ENCODE measurements at regions not wholly inside any gene's neighbourhood (a gene's known extent, or its start where the extent isn't known, plus 50 kb on each side); places are given as distances from the start of the nearest gene placed in this dataset.
A peak's percentile ranks its signal among the peaks of the same experiment; 100 is the strongest.

DNA sequence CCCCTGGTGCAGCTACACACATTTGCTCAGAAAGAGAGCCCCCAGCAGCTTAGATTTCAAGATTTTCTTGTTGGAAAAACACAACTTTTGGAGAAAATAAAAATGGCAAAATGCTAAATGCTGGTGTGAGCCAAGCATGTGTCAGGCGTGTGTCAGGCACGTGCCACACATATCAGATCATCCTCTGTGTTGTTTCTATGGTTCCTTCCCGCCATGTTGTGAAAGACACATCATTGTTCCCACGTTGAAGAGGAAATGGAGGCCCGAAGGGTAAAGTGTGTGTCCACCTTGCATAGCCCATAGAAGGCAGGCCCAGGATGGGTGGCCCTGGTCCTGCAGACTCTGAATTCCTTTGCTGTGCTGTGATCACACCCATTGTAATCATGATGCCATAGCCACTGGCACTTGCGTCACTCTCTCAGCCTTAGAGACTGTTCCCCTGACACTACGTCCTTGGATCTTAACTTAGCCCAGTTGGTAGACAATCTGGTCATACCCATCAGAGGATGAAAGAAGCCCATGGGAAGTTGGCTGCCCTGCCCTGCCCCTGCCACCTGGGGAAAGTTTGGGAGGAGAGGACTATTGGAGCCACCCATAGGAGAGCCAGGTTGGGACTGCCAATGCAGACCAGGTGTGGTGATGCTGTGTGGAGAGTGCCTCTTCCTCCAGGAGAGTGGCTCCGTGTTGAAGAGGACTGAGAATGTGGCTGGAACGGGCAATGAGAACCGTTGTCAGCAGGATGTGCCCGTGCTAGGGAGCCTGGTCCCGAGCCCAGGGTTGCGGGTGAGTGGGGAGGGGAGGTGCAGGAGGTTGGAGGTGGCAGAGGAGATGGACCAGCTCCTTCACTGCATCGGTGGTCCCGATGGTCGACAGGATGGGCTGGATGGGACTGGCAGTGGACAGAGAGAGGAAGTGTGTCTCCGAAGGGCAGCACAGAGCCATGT is 65.6 kb upstream of the IGFBP3 start:
- ATAC-seq (ENCODE audit: low read depth), result no peak
- Histone ChIP-seq H3K27me3 (ENCODE audit: insufficient read depth, poor library complexity, severe bottlenecking) (no peaks in the 10 kb centered on the region), H3K27ac (ENCODE audit: poor library complexity, severe bottlenecking) (no peak overlapping the region), H3K9me3 (ENCODE audit: severe bottlenecking) (no peaks in the 10 kb centered on the region), H3K36me3 (ENCODE audit: low read depth) (no peaks in the 10 kb centered on the region), H3K4me3 (ENCODE audit: severe bottlenecking) (no peak overlapping the region), H3K4me1 (ENCODE audit: insufficient read depth, poor library complexity, severe bottlenecking) (no peaks in the 10 kb centered on the region)
- TF ChIP-seq, protein P1, sequence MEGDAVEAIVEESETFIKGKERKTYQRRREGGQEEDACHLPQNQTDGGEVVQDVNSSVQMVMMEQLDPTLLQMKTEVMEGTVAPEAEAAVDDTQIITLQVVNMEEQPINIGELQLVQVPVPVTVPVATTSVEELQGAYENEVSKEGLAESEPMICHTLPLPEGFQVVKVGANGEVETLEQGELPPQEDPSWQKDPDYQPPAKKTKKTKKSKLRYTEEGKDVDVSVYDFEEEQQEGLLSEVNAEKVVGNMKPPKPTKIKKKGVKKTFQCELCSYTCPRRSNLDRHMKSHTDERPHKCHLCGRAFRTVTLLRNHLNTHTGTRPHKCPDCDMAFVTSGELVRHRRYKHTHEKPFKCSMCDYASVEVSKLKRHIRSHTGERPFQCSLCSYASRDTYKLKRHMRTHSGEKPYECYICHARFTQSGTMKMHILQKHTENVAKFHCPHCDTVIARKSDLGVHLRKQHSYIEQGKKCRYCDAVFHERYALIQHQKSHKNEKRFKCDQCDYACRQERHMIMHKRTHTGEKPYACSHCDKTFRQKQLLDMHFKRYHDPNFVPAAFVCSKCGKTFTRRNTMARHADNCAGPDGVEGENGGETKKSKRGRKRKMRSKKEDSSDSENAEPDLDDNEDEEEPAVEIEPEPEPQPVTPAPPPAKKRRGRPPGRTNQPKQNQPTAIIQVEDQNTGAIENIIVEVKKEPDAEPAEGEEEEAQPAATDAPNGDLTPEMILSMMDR (IDR thresholded peaks at IDR 0.05; ENCODE audit: poor library complexity, severe bottlenecking), result no peak
- DNase-seq (ENCODE audit: low spot score), result no peak

DNA sequence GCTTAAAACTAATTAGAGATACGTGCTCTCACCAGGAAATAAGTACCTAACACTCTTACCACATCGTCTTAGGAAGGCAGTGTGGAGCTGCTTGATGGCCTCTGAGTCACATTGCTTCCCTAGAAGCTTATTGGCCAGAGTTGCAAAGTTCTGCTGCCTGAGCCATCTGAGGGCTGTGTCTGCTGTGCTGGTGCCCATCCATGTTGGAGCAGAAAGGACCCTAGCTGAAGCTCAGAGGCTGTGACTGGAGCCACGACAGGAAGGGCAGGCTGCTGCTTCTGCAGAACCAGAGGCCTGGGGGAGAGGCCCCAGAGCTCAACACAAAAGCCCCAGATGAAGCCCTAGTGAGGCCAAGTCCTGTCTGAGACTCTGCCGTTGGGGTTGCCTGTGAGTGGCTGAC is 64.8 kb upstream of the IGFBP3 start:
- Histone ChIP-seq H3K36me3 (ENCODE audit: low read depth) (no peaks in the 10 kb centered on the region), H3K4me3 (ENCODE audit: severe bottlenecking) (no peak overlapping the region), H3K4me1 (ENCODE audit: insufficient read depth, poor library complexity, severe bottlenecking) (no peaks in the 10 kb centered on the region), H3K9me3 (ENCODE audit: severe bottlenecking) (no peaks in the 10 kb centered on the region), H3K27ac (ENCODE audit: poor library complexity, severe bottlenecking) (no peak overlapping the region), H3K27me3 (ENCODE audit: insufficient read depth, poor library complexity, severe bottlenecking) (no peaks in the 10 kb centered on the region)
- DNase-seq (ENCODE audit: low spot score) (no peak), ATAC-seq (ENCODE audit: low read depth) (peak; percentile 59; the same call in 2 of the 3 replicates)
- TF ChIP-seq, protein P1 (IDR thresholded peaks at IDR 0.05; ENCODE audit: poor library complexity, severe bottlenecking), result no peak

DNA sequence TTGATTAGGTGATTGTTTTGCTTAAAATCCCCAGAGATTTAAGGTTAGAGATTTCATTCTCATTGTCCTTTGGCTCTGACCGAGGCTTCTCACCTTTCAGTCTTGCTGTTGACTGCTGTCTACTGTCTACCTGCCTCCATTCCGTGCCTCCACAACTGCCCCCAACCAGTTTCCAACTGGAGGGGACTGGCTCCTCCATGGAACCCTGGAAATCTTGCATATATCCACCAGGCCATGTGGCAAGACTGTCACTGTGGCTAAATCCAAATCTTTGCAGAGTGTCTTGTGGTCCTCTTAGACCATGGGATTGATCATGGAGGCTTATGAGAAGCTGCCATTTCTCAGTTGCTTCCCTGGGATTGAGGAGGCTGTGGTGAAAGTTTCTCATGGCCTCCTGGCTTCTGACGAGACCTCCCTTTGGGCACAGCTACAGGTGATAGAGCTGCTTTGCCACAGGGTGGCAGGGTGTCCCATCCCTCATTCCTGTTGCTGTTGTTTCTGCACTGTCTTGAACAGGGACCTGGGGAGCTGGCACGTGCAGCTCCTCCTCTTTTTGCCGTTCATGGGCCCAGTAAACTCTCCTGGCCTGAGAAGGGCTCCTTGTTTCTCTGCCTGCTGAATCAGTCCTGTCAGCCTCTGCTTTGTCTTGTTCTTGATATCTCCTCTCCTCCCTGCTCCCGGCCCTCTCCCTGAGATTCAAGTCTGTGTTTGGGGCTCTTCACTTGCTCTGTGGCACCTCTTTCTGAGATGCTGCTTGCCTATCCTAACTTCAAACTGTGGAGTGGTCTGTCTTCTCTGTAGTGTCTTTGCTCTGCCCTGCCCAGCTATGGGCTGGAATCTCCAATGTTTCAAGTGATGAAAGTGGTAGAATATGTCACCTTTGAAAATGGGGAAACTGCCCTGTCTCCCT is 63.6 kb upstream of the IGFBP3 start:
- H3K4me3 ChIP-seq (ENCODE audit: severe bottlenecking), result no peak overlapping the region
- H3K27me3 ChIP-seq (ENCODE audit: insufficient read depth, poor library complexity, severe bottlenecking), result no peaks in the 10 kb centered on the region
- H3K27ac ChIP-seq (ENCODE audit: poor library complexity, severe bottlenecking), result no peak overlapping the region
- DNase-seq (ENCODE audit: low spot score) (no peak), ATAC-seq (ENCODE audit: low read depth) (no peak)
- H3K9me3 ChIP-seq (ENCODE audit: severe bottlenecking), result no peaks in the 10 kb centered on the region
- H3K4me1 ChIP-seq (ENCODE audit: insufficient read depth, poor library complexity, severe bottlenecking), result no peaks in the 10 kb centered on the region
- TF ChIP-seq, protein P1 (IDR thresholded peaks at IDR 0.05; ENCODE audit: poor library complexity, severe bottlenecking), result no peak
- H3K36me3 ChIP-seq (ENCODE audit: low read depth), result no peaks in the 10 kb centered on the region

DNA sequence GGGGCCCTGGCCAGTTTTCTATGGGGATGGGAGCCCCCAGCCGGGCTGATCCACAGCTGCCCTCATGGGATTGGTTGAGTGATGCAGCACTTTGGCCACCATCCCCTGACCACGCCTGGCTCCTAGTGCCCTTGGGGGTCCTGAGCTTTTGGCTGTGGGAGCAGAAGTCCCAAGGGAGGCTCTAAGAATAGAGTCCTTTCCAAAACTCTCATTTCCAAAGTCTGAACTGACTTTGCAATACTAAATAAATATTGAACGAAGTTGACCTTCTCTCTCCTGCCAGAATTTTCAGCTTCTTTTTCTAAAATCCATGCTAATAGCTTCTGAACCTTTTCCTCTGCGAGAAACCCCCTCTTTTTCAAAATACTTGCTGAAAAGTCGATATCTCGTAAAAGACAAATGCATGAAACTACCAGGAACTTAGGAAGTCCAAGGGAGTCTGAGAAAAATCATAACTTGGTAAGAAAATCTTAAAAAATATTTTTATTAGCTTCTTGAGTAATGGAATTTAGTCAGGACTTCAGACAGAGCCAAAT is 62.7 kb upstream of the IGFBP3 start:
- no peaks in the 10 kb centered on the region for H3K9me3 ChIP-seq (ENCODE audit: severe bottlenecking)
- H3K27me3 ChIP-seq (ENCODE audit: insufficient read depth, poor library complexity, severe bottlenecking), result no peaks in the 10 kb centered on the region
- DNase-seq (ENCODE audit: low spot score) (no peak), ATAC-seq (ENCODE audit: low read depth) (no peak)
- H3K4me1 ChIP-seq (ENCODE audit: insufficient read depth, poor library complexity, severe bottlenecking), result peaks cover 5% of the 10 kb centered on the region
- no peak overlapping the region for H3K27ac ChIP-seq (ENCODE audit: poor library complexity, severe bottlenecking)
- no peaks in the 10 kb centered on the region for H3K36me3 ChIP-seq (ENCODE audit: low read depth)
- TF ChIP-seq, protein P1 (IDR thresholded peaks at IDR 0.05; ENCODE audit: poor library complexity, severe bottlenecking), result no peak
- H3K4me3 ChIP-seq (ENCODE audit: severe bottlenecking), result no peak overlapping the region
